ENCODE measurements at regions not wholly inside any gene's neighbourhood (a gene's known extent, or its start where the extent isn't known, plus 50 kb on each side); places are given as distances from the start of the nearest gene placed in this dataset.

GRCh38 chr2:123720760-123721159 lies 304.3 kb upstream of the CNTNAP5 start:
- H3K36me3 Mint-ChIP-seq (ENCODE audit: low read depth), result no peaks in the 10 kb centered on the region

GRCh38 chr2:123723706-123724105 lies 301.4 kb upstream of the CNTNAP5 start:
- no peaks in the 10 kb centered on the region for H3K36me3 ChIP-seq (ENCODE audit: insufficient read depth, low read length)
- H3K4me3 ChIP-seq (ENCODE audit: low read length), result no peak overlapping the region
- no peaks in the 10 kb centered on the region for H3K4me1 Mint-ChIP-seq (ENCODE audit: low read depth)
- ChIA-PET CTCF (no interaction called here), POLR2A (no interaction called here)
- no peak overlapping the region for H3K27ac Mint-ChIP-seq
- DNase-seq (no peak), ATAC-seq (ENCODE audit: poor library complexity) (no peak)
- no peaks in the 10 kb centered on the region for H3K27me3 Mint-ChIP-seq
- H3K27me3 ChIP-seq (ENCODE audit: control insufficient read depth in 1 of 2, insufficient read depth in 2 of 2, low read length in 2 of 2), result no peaks in the 10 kb centered on the region
- H3K4me1 ChIP-seq (ENCODE audit: insufficient read depth, low read length), result no peaks in the 10 kb centered on the region
- H3K4me3 Mint-ChIP-seq, result no peak overlapping the region
- intact Hi-C loops (cut with DNase I, micrococcal nuclease), result no loop called here
- no peaks in the 10 kb centered on the region for H3K36me3 Mint-ChIP-seq (ENCODE audit: low read depth)
- no peaks in the 10 kb centered on the region for H3K9me3 ChIP-seq (ENCODE audit: control insufficient read depth in 1 of 2, insufficient read depth in 1 of 2, low read length in 2 of 2)
- TF ChIP-seq CTCF (IDR thresholded peaks at IDR 0.05), result no peak
- H3K27ac ChIP-seq (ENCODE audit: low read depth in 1 of 2, low read length in 2 of 2), result no peak overlapping the region
- H3K9me3 Mint-ChIP-seq, result peaks cover 3% of the 10 kb centered on the region

More at GRCh38 chr2:123720760-123721159, 304.3 kb upstream of the CNTNAP5 start:
- Histone ChIP-seq H3K4me1 (ENCODE audit: insufficient read depth, low read length) (no peaks in the 10 kb centered on the region), H3K36me3 (ENCODE audit: insufficient read depth, low read length) (no peaks in the 10 kb centered on the region), H3K9me3 (ENCODE audit: control insufficient read depth in 1 of 2, insufficient read depth in 1 of 2, low read length in 2 of 2) (no peaks in the 10 kb centered on the region), H3K27me3 (ENCODE audit: control insufficient read depth in 1 of 2, insufficient read depth in 2 of 2, low read length in 2 of 2) (no peaks in the 10 kb centered on the region), H3K4me3 (ENCODE audit: low read length) (no peak overlapping the region), H3K27ac (ENCODE audit: low read depth in 1 of 2, low read length in 2 of 2) (no peak overlapping the region)
- intact Hi-C loops (cut with DNase I, micrococcal nuclease), result no loop called here
- CTCF ChIA-PET, result no interaction called here
- Mint-ChIP-seq H3K4me3 (no peak overlapping the region), H3K27ac (no peak overlapping the region), H3K9me3 (peaks cover 3% of the 10 kb centered on the region), H3K4me1 (ENCODE audit: low read depth) (no peaks in the 10 kb centered on the region), H3K27me3 (no peaks in the 10 kb centered on the region)
- ATAC-seq (ENCODE audit: poor library complexity), result no peak
- POLR2A ChIA-PET, result no interaction called here
- no peak for TF ChIP-seq CTCF (IDR thresholded peaks at IDR 0.05)
- no peak for DNase-seq

GRCh38 chr2:123732563-123732962 lies 292.5 kb upstream of the CNTNAP5 start:
- Mint-ChIP-seq H3K27ac (no peak overlapping the region), H3K4me3 (no peak overlapping the region), H3K9me3 (no peaks in the 10 kb centered on the region), H3K36me3 (ENCODE audit: low read depth) (no peaks in the 10 kb centered on the region), H3K27me3 (no peaks in the 10 kb centered on the region), H3K4me1 (ENCODE audit: low read depth) (no peaks in the 10 kb centered on the region)
- Histone ChIP-seq H3K9me3 (ENCODE audit: control insufficient read depth in 1 of 2, insufficient read depth in 1 of 2, low read length in 2 of 2) (peaks cover 0 to 5% of the 10 kb centered on the region in 2 experiments), H3K27ac (ENCODE audit: low read depth in 1 of 2, low read length in 2 of 2) (no peak overlapping the region), H3K27me3 (ENCODE audit: control insufficient read depth in 1 of 2, insufficient read depth in 2 of 2, low read length in 2 of 2) (no peaks in the 10 kb centered on the region), H3K4me1 (ENCODE audit: insufficient read depth, low read length) (no peaks in the 10 kb centered on the region), H3K36me3 (ENCODE audit: insufficient read depth, low read length) (no peaks in the 10 kb centered on the region), H3K4me3 (ENCODE audit: low read length) (no peak overlapping the region)
- no peak for DNase-seq
- intact Hi-C loops (cut with DNase I, micrococcal nuclease), result no loop called here
- POLR2A ChIA-PET, result no interaction called here
- no peak for ATAC-seq (ENCODE audit: poor library complexity)
- no peak for TF ChIP-seq CTCF (IDR thresholded peaks at IDR 0.05)
- CTCF ChIA-PET, result no interaction called here
